ENCODE measurements at regions not wholly inside any gene's neighbourhood (a gene's known extent, or its start where the extent isn't known, plus 50 kb on each side); places are given as distances from the start of the nearest gene placed in this dataset.
"Not testable (repeated sequence)": the region's sequence is repeated elsewhere in the genome, so short reads cannot be mapped to it uniquely, and the experiment has no call there.

GRCh38 chr9:21708260-21708711 is 94.2 kb upstream of the MTAP start:
- no peak for DNase-seq

GRCh38 chr9:21708856-21709255 is 93.6 kb upstream of the MTAP start:
- DNase-seq: no peak

- DNase-seq: peak; percentile 73
These were observed 92.9 kb upstream of the MTAP start for GRCh38 chr9:21709464-21710058.

GRCh38 chr9:21710548-21711191 is 91.8 kb upstream of the MTAP start:
- DNase-seq: no peak

GRCh38 chr9:21711504-21711903 is 90.9 kb upstream of the MTAP start:
- DNase-seq: no peak

- DNase-seq: no peak
These were observed 87.0 kb upstream of the MTAP start for GRCh38 chr9:21715408-21715807.

- no peak for DNase-seq
These were observed 81.7 kb upstream of the MTAP start for GRCh38 chr9:21720758-21721157.

- not testable (repeated sequence) for DNase-seq
These were observed 75.0 kb upstream of the MTAP start for GRCh38 chr9:21727411-21727810.

- DNase-seq: no peak
These were observed 73.7 kb upstream of the MTAP start for GRCh38 chr9:21728781-21729180.

GRCh38 chr9:21729648-21730047 is 72.8 kb upstream of the MTAP start:
- no peak for DNase-seq

- DNase-seq: no peak
These were observed 71.5 kb upstream of the MTAP start for GRCh38 chr9:21730899-21731298.

GRCh38 chr9:21741151-21741550 is 61.3 kb upstream of the MTAP start:
- DNase-seq: no peak

- no peak for DNase-seq
These were observed 58.1 kb upstream of the MTAP start for GRCh38 chr9:21744320-21744719.

GRCh38 chr9:21744841-21745240 is 57.6 kb upstream of the MTAP start:
- no peak for DNase-seq

- no peak for DNase-seq
These were observed 55.9 kb upstream of the MTAP start for GRCh38 chr9:21746550-21746949.

- no peak for DNase-seq
These were observed 55.3 kb upstream of the MTAP start for GRCh38 chr9:21747175-21747574.

- DNase-seq: no peak
These were observed 52.3 kb upstream of the MTAP start for GRCh38 chr9:21750021-21750735.

GRCh38 chr9:21751998-21752397 is 50.4 kb upstream of the MTAP start:
- no peak for DNase-seq

Data from CD4-positive, alpha-beta T cell treated with Interleukin-17A for 1 hour (primary cell).